ENCODE measurements at regions not wholly inside any gene's neighbourhood (a gene's known extent, or its start where the extent isn't known, plus 50 kb on each side); places are given as distances from the start of the nearest gene placed in this dataset.

DNA sequence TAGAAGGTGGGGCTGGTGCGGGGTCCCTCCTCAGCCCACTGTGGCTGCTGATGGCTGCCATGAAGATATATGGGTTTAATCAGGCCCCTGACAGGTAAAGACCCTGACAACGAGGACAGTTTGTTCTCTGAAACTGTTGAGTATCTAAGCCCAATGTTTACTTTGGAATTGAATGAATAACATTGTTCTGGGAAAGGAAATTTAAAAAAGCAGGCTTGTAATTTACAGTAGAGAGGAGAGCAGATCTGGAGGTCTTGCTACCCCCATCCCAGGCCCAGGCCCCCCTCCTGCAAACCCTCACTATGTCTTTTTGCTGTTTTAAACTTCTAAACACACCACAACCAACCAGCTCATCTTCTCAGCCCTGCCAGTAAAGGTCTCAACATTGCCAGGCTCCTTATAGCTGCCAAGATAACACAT is 171.3 kb downstream of the CDC5L start:
- TF ChIP-seq, protein P1, sequence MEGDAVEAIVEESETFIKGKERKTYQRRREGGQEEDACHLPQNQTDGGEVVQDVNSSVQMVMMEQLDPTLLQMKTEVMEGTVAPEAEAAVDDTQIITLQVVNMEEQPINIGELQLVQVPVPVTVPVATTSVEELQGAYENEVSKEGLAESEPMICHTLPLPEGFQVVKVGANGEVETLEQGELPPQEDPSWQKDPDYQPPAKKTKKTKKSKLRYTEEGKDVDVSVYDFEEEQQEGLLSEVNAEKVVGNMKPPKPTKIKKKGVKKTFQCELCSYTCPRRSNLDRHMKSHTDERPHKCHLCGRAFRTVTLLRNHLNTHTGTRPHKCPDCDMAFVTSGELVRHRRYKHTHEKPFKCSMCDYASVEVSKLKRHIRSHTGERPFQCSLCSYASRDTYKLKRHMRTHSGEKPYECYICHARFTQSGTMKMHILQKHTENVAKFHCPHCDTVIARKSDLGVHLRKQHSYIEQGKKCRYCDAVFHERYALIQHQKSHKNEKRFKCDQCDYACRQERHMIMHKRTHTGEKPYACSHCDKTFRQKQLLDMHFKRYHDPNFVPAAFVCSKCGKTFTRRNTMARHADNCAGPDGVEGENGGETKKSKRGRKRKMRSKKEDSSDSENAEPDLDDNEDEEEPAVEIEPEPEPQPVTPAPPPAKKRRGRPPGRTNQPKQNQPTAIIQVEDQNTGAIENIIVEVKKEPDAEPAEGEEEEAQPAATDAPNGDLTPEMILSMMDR (IDR thresholded peaks at IDR 0.05; ENCODE audit: borderline replicate concordance, insufficient read depth, low read depth, low read length) = no peak
- H3K4me3 ChIP-seq (ENCODE audit: low read depth, low read length) = no peak overlapping the region

DNA sequence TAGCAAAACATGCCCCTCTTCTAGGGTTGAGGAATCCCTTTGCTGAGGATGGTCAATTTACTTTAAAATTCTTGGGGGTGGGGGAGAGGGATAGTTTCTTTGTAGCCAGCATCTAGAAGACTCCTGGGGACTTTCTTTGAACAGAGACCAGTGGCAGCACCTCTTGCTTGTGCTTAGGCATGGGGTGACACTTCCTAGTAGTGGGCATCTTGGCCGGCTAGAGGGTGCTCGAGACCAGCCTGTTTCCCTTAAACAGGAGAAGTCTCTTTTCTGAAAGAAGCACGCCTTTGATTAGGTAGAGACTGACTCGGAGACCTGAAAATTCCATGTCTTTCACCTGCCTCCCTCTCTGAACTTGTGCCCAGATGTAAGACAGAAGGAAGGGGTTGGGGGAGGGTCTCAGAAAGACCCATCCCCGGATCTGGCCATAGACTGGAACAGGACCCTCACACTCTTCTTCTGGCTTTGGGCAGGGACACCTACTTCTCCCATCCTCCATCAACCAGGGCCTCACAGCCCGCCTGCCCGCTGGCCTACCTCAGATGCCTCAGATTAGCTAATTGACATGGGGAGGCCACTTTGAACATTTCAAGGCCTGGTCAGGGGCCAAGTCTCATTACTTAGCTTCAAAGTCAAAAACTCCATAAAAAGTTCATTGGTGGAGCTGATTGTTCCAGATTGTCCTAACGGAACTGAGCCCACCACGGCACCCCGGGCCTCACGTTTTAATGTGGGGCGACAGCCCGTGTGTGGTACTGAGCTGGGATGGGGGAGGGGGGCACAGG is 172.2 kb downstream of the CDC5L start:
- H3K4me3 ChIP-seq (ENCODE audit: low read depth, low read length) = no peak overlapping the region
- TF ChIP-seq, protein P1 (IDR thresholded peaks at IDR 0.05; ENCODE audit: borderline replicate concordance, insufficient read depth, low read depth, low read length) = no peak

- no peak overlapping the region for H3K4me3 ChIP-seq (ENCODE audit: low read depth, low read length)
- TF ChIP-seq, protein P1 (IDR thresholded peaks at IDR 0.05; ENCODE audit: borderline replicate concordance, insufficient read depth, low read depth, low read length) = no peak
Observed at GRCh38 chr6:44560458-44561059, 173.1 kb downstream of the CDC5L start.

DNA sequence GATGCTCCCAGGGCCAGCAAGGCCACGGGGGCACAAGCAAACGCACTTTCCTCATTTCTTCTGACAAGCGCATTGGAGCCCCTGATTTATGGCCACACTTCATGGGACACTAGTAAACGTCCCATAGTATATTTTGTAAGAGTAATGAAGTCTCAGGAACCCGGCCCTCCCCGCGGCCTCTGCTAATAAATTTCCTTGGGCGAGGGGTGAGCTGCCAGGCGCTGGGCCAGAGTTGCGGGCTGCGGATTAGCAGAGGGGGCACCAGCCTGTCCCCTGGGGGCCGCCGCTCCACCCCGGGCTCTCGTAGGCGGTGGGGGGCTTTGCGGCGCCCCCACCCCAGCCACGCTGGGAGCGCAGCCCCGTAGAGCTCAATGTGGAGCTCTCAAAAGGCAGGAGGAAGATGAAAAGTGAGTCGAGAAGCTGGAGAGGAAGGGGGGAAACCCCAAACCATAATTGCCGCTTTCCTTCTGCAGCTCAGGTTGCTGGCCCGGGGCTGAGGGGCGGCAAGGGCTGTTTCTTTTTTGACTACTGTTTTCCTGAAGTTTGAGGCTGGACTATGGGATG is 173.6 kb downstream of the CDC5L start:
- TF ChIP-seq, protein P1 (IDR thresholded peaks at IDR 0.05; ENCODE audit: borderline replicate concordance, insufficient read depth, low read depth, low read length) = no peak
- H3K4me3 ChIP-seq (ENCODE audit: low read depth, low read length) = no peak overlapping the region

- TF ChIP-seq, protein P1 (IDR thresholded peaks at IDR 0.05; ENCODE audit: borderline replicate concordance, insufficient read depth, low read depth, low read length) = no peak
- H3K4me3 ChIP-seq (ENCODE audit: low read depth, low read length) = no peak overlapping the region
Observed at GRCh38 chr6:44561832-44562665, 174.5 kb downstream of the CDC5L start.

GRCh38 chr6:44563397-44563796 is 175.9 kb downstream of the CDC5L start:
- no peak overlapping the region for H3K4me3 ChIP-seq (ENCODE audit: low read depth, low read length)
- TF ChIP-seq, protein P1 (IDR thresholded peaks at IDR 0.05; ENCODE audit: borderline replicate concordance, insufficient read depth, low read depth, low read length) = no peak
